ENCODE measurements at regions not wholly inside any gene's neighbourhood (a gene's known extent, or its start where the extent isn't known, plus 50 kb on each side); places are given as distances from the start of the nearest gene placed in this dataset.

GRCh38 chr6:153677522-153677921 lies 361.5 kb upstream of the OPRM1 start:
- no peak overlapping the region for H3K4me3 ChIP-seq (ENCODE audit: low read depth, low read length)
- no peak for TF ChIP-seq CTCF (IDR thresholded peaks at IDR 0.05; ENCODE audit: insufficient read depth, low read length)
- DNase-seq (ENCODE audit: low read depth) = no peak

- DNase-seq (ENCODE audit: low read depth) = no peak
- TF ChIP-seq CTCF (IDR thresholded peaks at IDR 0.05; ENCODE audit: insufficient read depth, low read length) = no peak
- H3K4me3 ChIP-seq (ENCODE audit: low read depth, low read length) = no peak overlapping the region
Observed at GRCh38 chr6:153673750-153674149, 365.3 kb upstream of the OPRM1 start.

- H3K4me3 ChIP-seq (ENCODE audit: low read depth, low read length) = no peak overlapping the region
- no peak for TF ChIP-seq CTCF (IDR thresholded peaks at IDR 0.05; ENCODE audit: insufficient read depth, low read length)
- DNase-seq (ENCODE audit: low read depth) = no peak
Observed at GRCh38 chr6:153673225-153673624, 365.8 kb upstream of the OPRM1 start.

- no peak for TF ChIP-seq CTCF (IDR thresholded peaks at IDR 0.05; ENCODE audit: insufficient read depth, low read length)
- no peak for DNase-seq (ENCODE audit: low read depth)
- no peak overlapping the region for H3K4me3 ChIP-seq (ENCODE audit: low read depth, low read length)
Observed at GRCh38 chr6:153670403-153671026, 368.5 kb upstream of the OPRM1 start.

- no peak for DNase-seq (ENCODE audit: low read depth)
- TF ChIP-seq CTCF (IDR thresholded peaks at IDR 0.05; ENCODE audit: insufficient read depth, low read length) = no peak
- H3K4me3 ChIP-seq (ENCODE audit: low read depth, low read length) = no peak overlapping the region
Observed at GRCh38 chr6:153668758-153669157, 370.3 kb upstream of the OPRM1 start.

GRCh38 chr6:153662982-153663381 lies 376.1 kb upstream of the OPRM1 start:
- no peak for DNase-seq (ENCODE audit: low read depth)
- no peak for TF ChIP-seq CTCF (IDR thresholded peaks at IDR 0.05; ENCODE audit: insufficient read depth, low read length)
- H3K4me3 ChIP-seq (ENCODE audit: low read depth, low read length) = no peak overlapping the region

GRCh38 chr6:153645326-153645725 lies 393.7 kb upstream of the OPRM1 start:
- H3K4me3 ChIP-seq (ENCODE audit: low read depth, low read length) = no peak overlapping the region
- no peak for TF ChIP-seq CTCF (IDR thresholded peaks at IDR 0.05; ENCODE audit: insufficient read depth, low read length)
- DNase-seq (ENCODE audit: low read depth) = no peak
